ENCODE measurements at regions not wholly inside any gene's neighbourhood (a gene's known extent, or its start where the extent isn't known, plus 50 kb on each side); places are given as distances from the start of the nearest gene placed in this dataset.

DNA sequence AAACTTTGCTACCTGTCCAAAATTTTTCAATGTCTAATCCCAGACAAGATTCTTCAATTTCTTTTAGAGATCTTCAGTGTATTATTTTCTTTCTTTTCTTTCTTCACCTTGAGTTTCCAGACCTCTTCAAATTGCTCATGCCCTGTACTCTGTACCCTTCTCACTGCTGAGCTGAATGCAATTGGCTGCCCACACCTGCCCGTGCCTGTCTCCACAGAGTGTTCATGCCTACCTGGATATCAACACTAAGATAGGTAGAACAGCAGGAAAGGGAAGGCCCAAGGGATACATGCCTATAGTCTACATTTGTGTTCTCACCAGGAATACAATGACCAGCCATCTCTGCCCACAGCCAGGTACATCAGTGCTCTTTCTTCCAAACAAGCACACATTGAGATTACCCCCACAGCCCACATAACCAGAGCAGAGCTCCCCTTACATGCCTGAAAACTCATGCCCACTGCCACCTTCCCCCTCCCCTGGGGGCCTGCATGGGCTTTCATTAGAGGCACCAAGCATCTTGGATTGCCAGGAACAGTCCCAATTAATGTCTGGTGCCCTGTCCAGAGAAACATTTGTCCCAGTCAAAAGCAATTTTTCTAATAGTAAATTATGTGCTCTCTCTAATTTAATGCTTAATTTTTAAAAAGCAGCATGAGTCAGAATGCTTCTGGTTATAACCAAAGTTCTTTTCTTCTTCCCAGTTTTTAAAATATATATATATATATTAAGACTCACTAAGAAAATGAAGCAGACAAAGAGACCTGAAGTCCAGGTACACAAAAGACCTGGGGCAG lies 134.9 kb upstream of the SLC14A2 start:
- 36 to 83% methylated on average over 1 of the region's 1 CpG for WGBS, 2 donors
- H3K36me3 ChIP-seq = no peaks in the 10 kb centered on the region
- H3K9me3 ChIP-seq = no peaks in the 10 kb centered on the region
- intact Hi-C loops (cut with DNase I) = no loop called here
- no peak for TF ChIP-seq POLR2AphosphoS5 (IDR thresholded peaks at IDR 0.05)
- no peak for TF ChIP-seq EP300 (IDR thresholded peaks at IDR 0.05)
- no peak for TF ChIP-seq POLR2A (IDR thresholded peaks at IDR 0.05)
- TF ChIP-seq, protein P1, sequence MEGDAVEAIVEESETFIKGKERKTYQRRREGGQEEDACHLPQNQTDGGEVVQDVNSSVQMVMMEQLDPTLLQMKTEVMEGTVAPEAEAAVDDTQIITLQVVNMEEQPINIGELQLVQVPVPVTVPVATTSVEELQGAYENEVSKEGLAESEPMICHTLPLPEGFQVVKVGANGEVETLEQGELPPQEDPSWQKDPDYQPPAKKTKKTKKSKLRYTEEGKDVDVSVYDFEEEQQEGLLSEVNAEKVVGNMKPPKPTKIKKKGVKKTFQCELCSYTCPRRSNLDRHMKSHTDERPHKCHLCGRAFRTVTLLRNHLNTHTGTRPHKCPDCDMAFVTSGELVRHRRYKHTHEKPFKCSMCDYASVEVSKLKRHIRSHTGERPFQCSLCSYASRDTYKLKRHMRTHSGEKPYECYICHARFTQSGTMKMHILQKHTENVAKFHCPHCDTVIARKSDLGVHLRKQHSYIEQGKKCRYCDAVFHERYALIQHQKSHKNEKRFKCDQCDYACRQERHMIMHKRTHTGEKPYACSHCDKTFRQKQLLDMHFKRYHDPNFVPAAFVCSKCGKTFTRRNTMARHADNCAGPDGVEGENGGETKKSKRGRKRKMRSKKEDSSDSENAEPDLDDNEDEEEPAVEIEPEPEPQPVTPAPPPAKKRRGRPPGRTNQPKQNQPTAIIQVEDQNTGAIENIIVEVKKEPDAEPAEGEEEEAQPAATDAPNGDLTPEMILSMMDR (IDR thresholded peaks at IDR 0.05) = no peak
- peaks cover 0 to 6% (median 0%) of the 10 kb centered on the region in 4 donors for H3K4me1 ChIP-seq
- no peak overlapping the region for H3K27ac ChIP-seq
- no peak for DNase-seq
- no peak overlapping the region for H3K4me3 ChIP-seq
- no peaks in the 10 kb centered on the region for H3K27me3 ChIP-seq

DNA sequence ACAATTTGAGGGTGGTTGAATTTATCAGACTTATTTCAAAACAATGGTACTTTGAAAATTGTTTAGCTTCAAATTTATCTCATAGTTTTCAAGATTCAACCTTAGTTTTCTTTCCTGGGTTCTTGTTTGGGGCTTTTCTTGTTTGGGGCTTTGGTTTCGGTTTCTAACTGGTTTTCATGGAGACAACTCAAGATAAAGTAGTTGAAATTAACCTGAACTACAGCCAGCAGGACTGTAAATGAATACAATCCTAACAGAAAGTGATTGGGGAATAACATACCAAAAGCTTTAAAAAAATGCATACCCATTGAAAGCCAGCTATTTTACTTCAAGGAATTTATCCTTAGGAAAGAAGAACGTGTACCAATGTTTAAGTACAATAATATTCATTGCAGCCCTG lies 133.5 kb upstream of the SLC14A2 start:
- Histone ChIP-seq H3K4me1 (peaks cover 0 to 6% (median 0%) of the 10 kb centered on the region in 4 donors), H3K27ac (no peak overlapping the region), H3K36me3 (no peaks in the 10 kb centered on the region), H3K4me3 (no peak overlapping the region), H3K27me3 (no peaks in the 10 kb centered on the region), H3K9me3 (no peaks in the 10 kb centered on the region)
- TF ChIP-seq, protein P1 (IDR thresholded peaks at IDR 0.05) = no peak
- no peak for TF ChIP-seq POLR2A (IDR thresholded peaks at IDR 0.05)
- TF ChIP-seq EP300 (IDR thresholded peaks at IDR 0.05) = no peak
- TF ChIP-seq POLR2AphosphoS5 (IDR thresholded peaks at IDR 0.05) = no peak
- DNase-seq = no peak
- intact Hi-C loops (cut with DNase I) = no loop called here
- 13 to 44% methylated on average over 2 of the region's 2 CpGs for WGBS, 2 donors

DNA sequence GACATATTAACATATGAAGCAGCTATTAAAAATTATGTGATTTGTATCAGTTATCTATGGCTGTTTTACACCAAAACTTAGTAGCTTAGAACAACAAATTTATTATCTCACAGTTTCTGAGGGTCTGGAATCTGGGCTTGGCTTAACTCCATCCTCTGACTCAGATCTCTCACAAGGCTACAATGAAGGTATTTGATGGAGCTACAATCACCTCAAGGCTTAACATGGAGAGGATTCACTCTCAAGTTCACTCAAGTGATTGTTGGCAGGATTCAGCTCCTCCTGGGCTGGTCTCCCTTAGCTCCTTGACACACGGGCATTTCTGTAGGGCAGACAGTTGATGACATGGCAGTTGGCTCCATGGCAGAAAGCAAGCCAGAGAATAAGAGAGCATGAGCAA lies 133.0 kb upstream of the SLC14A2 start:
- intact Hi-C loops (cut with DNase I) = no loop called here
- 81 to 89% methylated on average over 1 of the region's 1 CpG for WGBS, 2 donors
- no peak overlapping the region for H3K27ac ChIP-seq
- no peaks in the 10 kb centered on the region for H3K9me3 ChIP-seq
- DNase-seq = no peak
- no peaks in the 10 kb centered on the region for H3K27me3 ChIP-seq
- no peak overlapping the region for H3K4me3 ChIP-seq
- no peak for TF ChIP-seq POLR2AphosphoS5 (IDR thresholded peaks at IDR 0.05)
- no peaks in the 10 kb centered on the region for H3K36me3 ChIP-seq
- peaks cover 0 to 6% (median 0%) of the 10 kb centered on the region in 4 donors for H3K4me1 ChIP-seq

DNA sequence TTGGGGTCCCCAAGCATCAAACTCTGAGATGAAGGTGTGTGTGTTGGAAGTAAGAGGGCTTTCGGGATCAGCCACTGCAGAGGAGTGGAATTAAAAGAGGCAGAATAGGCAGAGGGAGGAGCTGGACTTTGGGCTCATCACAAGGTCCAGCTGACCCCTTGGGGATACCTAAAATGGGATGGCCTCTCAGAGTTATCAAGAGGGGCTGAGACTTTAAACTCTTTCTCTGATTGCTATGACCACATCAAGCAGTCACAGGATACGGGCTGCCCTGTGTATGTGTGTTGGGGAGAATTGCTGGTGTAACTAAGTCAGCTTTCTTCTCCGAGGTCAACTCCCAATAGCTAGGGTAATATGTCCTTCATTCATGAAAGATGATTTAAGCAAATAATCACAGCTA lies 127.7 kb upstream of the SLC14A2 start:
- Histone ChIP-seq H3K36me3 (no peaks in the 10 kb centered on the region), H3K4me1 (no peaks in the 10 kb centered on the region), H3K27ac (no peak overlapping the region), H3K4me3 (no peak overlapping the region), H3K27me3 (no peaks in the 10 kb centered on the region), H3K9me3 (no peaks in the 10 kb centered on the region)
- DNase-seq = no peak
- intact Hi-C loops (cut with DNase I) = no loop called here
- WGBS, 2 donors = 91 to 92% methylated on average over 3 of the region's 3 CpGs
- TF ChIP-seq, protein P1 (IDR thresholded peaks at IDR 0.05) = no peak
- no peak for TF ChIP-seq POLR2A (IDR thresholded peaks at IDR 0.05)
- no peak for TF ChIP-seq EP300 (IDR thresholded peaks at IDR 0.05)
- no peak for TF ChIP-seq POLR2AphosphoS5 (IDR thresholded peaks at IDR 0.05)

DNA sequence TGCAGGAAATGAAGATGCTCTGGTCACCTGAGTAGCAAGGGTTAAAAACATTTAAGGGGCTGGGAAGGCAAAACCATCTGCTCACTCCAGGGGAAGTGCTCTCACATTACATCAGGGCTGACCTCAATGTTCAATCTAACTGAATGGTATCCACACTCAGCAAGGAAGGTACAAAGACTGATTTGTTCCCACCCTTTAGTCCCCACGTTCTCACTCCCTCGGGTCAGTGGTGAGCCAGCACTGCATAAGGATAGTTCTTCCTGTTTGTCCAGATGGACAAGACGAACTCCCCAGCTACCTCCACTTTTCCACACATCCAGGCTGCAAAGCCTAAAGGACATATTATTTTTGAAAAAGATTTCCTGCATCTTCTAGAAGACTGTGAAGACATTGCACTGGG lies 126.6 kb upstream of the SLC14A2 start:
- Histone ChIP-seq H3K27me3 (no peaks in the 10 kb centered on the region), H3K4me1 (no peaks in the 10 kb centered on the region), H3K36me3 (no peaks in the 10 kb centered on the region), H3K9me3 (no peaks in the 10 kb centered on the region), H3K27ac (no peak overlapping the region), H3K4me3 (no peak overlapping the region)
- WGBS, 2 donors = 69 to 71% methylated on average over 3 of the region's 3 CpGs
- TF ChIP-seq POLR2AphosphoS5 (IDR thresholded peaks at IDR 0.05) (no peak), EP300 (IDR thresholded peaks at IDR 0.05) (no peak), POLR2A (IDR thresholded peaks at IDR 0.05) (no peak)
- TF ChIP-seq, protein P1 (IDR thresholded peaks at IDR 0.05) = no peak
- no peak for DNase-seq
- intact Hi-C loops (cut with DNase I) = no loop called here
